ENCODE measurements at regions not wholly inside any gene's neighbourhood (a gene's known extent, or its start where the extent isn't known, plus 50 kb on each side); places are given as distances from the start of the nearest gene placed in this dataset.
"Not testable (repeated sequence)": the region's sequence is repeated elsewhere in the genome, so short reads cannot be mapped to it uniquely, and the experiment has no call there.

GRCh38 chr12:72865921-72866320 lies 593.8 kb downstream of the TRHDE start:
- no peak for DNase-seq (ENCODE audit: low spot score)

- DNase-seq (ENCODE audit: low spot score) = no peak
Observed at GRCh38 chr12:72869024-72869423, 596.9 kb downstream of the TRHDE start.

GRCh38 chr12:72872238-72872887 lies 600.2 kb downstream of the TRHDE start:
- DNase-seq (ENCODE audit: low spot score) = no peak

- no peak for DNase-seq (ENCODE audit: low spot score)
Observed at GRCh38 chr12:72872996-72873395, 600.8 kb downstream of the TRHDE start.

- DNase-seq (ENCODE audit: low spot score) = no peak
Observed at GRCh38 chr12:72876092-72876491, 603.9 kb downstream of the TRHDE start.

GRCh38 chr12:72888693-72889092 lies 616.5 kb downstream of the TRHDE start:
- no peak for DNase-seq (ENCODE audit: low spot score)

- DNase-seq (ENCODE audit: low spot score) = no peak
Observed at GRCh38 chr12:72889791-72890190, 617.6 kb downstream of the TRHDE start.

GRCh38 chr12:72901685-72902084 lies 629.5 kb downstream of the TRHDE start:
- no peak for DNase-seq (ENCODE audit: low spot score)

GRCh38 chr12:72925716-72926115 lies 653.5 kb downstream of the TRHDE start:
- no peak for DNase-seq (ENCODE audit: low spot score)

- not testable (repeated sequence) for DNase-seq (ENCODE audit: low spot score)
Observed at GRCh38 chr12:72931838-72932237, 659.7 kb downstream of the TRHDE start.

- no peak for DNase-seq (ENCODE audit: low spot score)
Observed at GRCh38 chr12:72937486-72937885, 665.3 kb downstream of the TRHDE start.

GRCh38 chr12:72957454-72957853 lies 685.3 kb downstream of the TRHDE start:
- no peak for DNase-seq (ENCODE audit: low spot score)

GRCh38 chr12:72966684-72967083 lies 694.5 kb downstream of the TRHDE start:
- DNase-seq (ENCODE audit: low spot score) = no peak

GRCh38 chr12:72974954-72975555 lies 702.9 kb downstream of the TRHDE start:
- DNase-seq (ENCODE audit: low spot score) = no peak

- DNase-seq (ENCODE audit: low spot score) = no peak
Observed at GRCh38 chr12:72978999-72979398, 706.8 kb downstream of the TRHDE start.

- DNase-seq (ENCODE audit: low spot score) = no peak
Observed at GRCh38 chr12:72982356-72982755, 710.2 kb downstream of the TRHDE start.

GRCh38 chr12:72986963-72987362 lies 714.8 kb downstream of the TRHDE start:
- DNase-seq (ENCODE audit: low spot score) = no peak

GRCh38 chr12:72989458-72989947 lies 717.3 kb downstream of the TRHDE start:
- no peak for DNase-seq (ENCODE audit: low spot score)

GRCh38 chr12:72995029-72995428 lies 722.9 kb downstream of the TRHDE start:
- not testable (repeated sequence) for DNase-seq (ENCODE audit: low spot score)

GRCh38 chr12:72995616-72996015 lies 723.4 kb downstream of the TRHDE start:
- DNase-seq (ENCODE audit: low spot score) = no peak

GRCh38 chr12:73001806-73002205 lies 729.6 kb downstream of the TRHDE start:
- not testable (repeated sequence) for DNase-seq (ENCODE audit: low spot score)

GRCh38 chr12:73002504-73002903 lies 730.3 kb downstream of the TRHDE start:
- DNase-seq (ENCODE audit: low spot score) = not testable (repeated sequence)

GRCh38 chr12:73009138-73009834 lies 737.1 kb downstream of the TRHDE start:
- DNase-seq (ENCODE audit: low spot score) = not testable (repeated sequence)
